CD4-positive, alpha-beta T cell treated with Interferon alpha-2 for 1 hour (primary cell): ENCODE measurements at regions not wholly inside any gene's neighbourhood (a gene's known extent, or its start where the extent isn't known, plus 50 kb on each side); places are given as distances from the start of the nearest gene placed in this dataset.
"Not testable (repeated sequence)": the region's sequence is repeated elsewhere in the genome, so short reads cannot be mapped to it uniquely, and the experiment has no call there.

ENCODE experiments used
- DNase-seq, 2 donors: peaks; one replicate each; pipeline ENCODE4 v3.0.0-alpha.2; 2020 to 2022

GRCh38 chr5:165349735-165350134 is 1844.3 kb downstream of the MAT2B start:
- no peak for DNase-seq

GRCh38 chr5:165351342-165351741 is 1845.9 kb downstream of the MAT2B start:
- DNase-seq = no peak

GRCh38 chr5:165360366-165360765 is 1854.9 kb downstream of the MAT2B start:
- no peak for DNase-seq

GRCh38 chr5:165360784-165361542 is 1855.5 kb downstream of the MAT2B start:
- DNase-seq = no peak

- DNase-seq = no peak
These were observed 1864.8 kb downstream of the MAT2B start for GRCh38 chr5:165370233-165370632.

GRCh38 chr5:165370794-165371193 is 1865.4 kb downstream of the MAT2B start:
- DNase-seq = no peak

GRCh38 chr5:165375201-165375600 is 1869.8 kb downstream of the MAT2B start:
- no peak for DNase-seq

GRCh38 chr5:165393839-165394238 is 1888.4 kb downstream of the MAT2B start:
- no peak for DNase-seq

- DNase-seq = no peak
These were observed 1892.1 kb downstream of the MAT2B start for GRCh38 chr5:165397516-165397915.

GRCh38 chr5:165400086-165400485 is 1894.7 kb downstream of the MAT2B start:
- no peak for DNase-seq

- no peak for DNase-seq
These were observed 1899.5 kb downstream of the MAT2B start for GRCh38 chr5:165404917-165405316.

- no peak for DNase-seq
These were observed 1899.9 kb downstream of the MAT2B start for GRCh38 chr5:165405340-165405739.

GRCh38 chr5:165407352-165407751 is 1901.9 kb downstream of the MAT2B start:
- DNase-seq = no peak

- DNase-seq = no peak
These were observed 1905.1 kb downstream of the MAT2B start for GRCh38 chr5:165410476-165410875.

GRCh38 chr5:165411532-165411931 is 1906.1 kb downstream of the MAT2B start:
- DNase-seq = not testable (repeated sequence)

GRCh38 chr5:165420493-165420892 is 1915.1 kb downstream of the MAT2B start:
- no peak for DNase-seq

GRCh38 chr5:165423697-165424299 is 1918.4 kb downstream of the MAT2B start:
- DNase-seq = no peak

- no peak for DNase-seq
These were observed 1920.2 kb downstream of the MAT2B start for GRCh38 chr5:165425594-165425993.

- no peak for DNase-seq
These were observed 1943.3 kb downstream of the MAT2B start for GRCh38 chr5:165448753-165449152.

GRCh38 chr5:165457859-165458481 is 1952.6 kb downstream of the MAT2B start:
- DNase-seq = no peak

GRCh38 chr5:165459232-165459631 is 1953.8 kb downstream of the MAT2B start:
- no peak for DNase-seq

GRCh38 chr5:165460911-165461310 is 1955.5 kb downstream of the MAT2B start:
- no peak for DNase-seq

- DNase-seq = no peak
These were observed 1972.1 kb downstream of the MAT2B start for GRCh38 chr5:165477546-165477945.

GRCh38 chr5:165495829-165496380 is 1990.5 kb downstream of the MAT2B start:
- no peak for DNase-seq
